Colonic mucosa (tissue), 4 donors: ENCODE measurements at regions not wholly inside any gene's neighbourhood (a gene's known extent, or its start where the extent isn't known, plus 50 kb on each side); places are given as distances from the start of the nearest gene placed in this dataset.

ENCODE experiments used
- DNase-seq: peaks from one replicate; pipeline ENCODE4 v3.0.0-alpha.2; 2020
- H3K27ac ChIP-seq: fragments of 200-600 bp; one replicate; pipeline ENCODE4 v1.8.0; 2021
- H3K27me3 ChIP-seq: fragments of 200-600 bp; one replicate; pipeline ENCODE4 v1.8.0; 2021
- H3K36me3 ChIP-seq: fragments of 200-600 bp; one replicate; pipeline ENCODE4 v1.8.0; 2021
- H3K4me1 ChIP-seq: fragments of 200-600 bp; one replicate; pipeline ENCODE4 v1.8.0; 2021; ENCODE audit warnings: mild to moderate bottlenecking
- H3K4me3 ChIP-seq: fragments of 200-600 bp; one replicate; pipeline ENCODE4 v1.8.0; 2021
- H3K9ac ChIP-seq, 2 donors: one replicate each; pipeline ENCODE4 v1.7.0; 2013; ENCODE audit warnings: control low read depth in 2 of 2, low read depth in 2 of 2, low read length in 2 of 2
- H3K9me3 ChIP-seq: fragments of 200-600 bp; one replicate; pipeline ENCODE4 v1.8.0; 2021
- intact Hi-C: fragments of 100-400 bp; cut with DNase I; formaldehyde crosslinking; loops from one replicate; pipeline ENCODE4 v1.14.1; 2022
- TF ChIP-seq, protein P1 (sequence below): fragments of 200-600 bp; IDR thresholded peaks from one replicate; pipeline ENCODE4 v1.8.0; 2022; ENCODE audit warnings: antibody characterized with exemption, mild to moderate bottlenecking
- donor health status: healthy.
- donor health status: DM: no; HTN: no; CAD: no.
- donor health status: DM: no; HTN: no; CAD: no.

- Histone ChIP-seq H3K4me1 (no peaks in the 10 kb centered on the region), H3K9ac (no peak overlapping the region), H3K27me3 (no peaks in the 10 kb centered on the region), H3K4me3 (no peak overlapping the region), H3K36me3 (no peaks in the 10 kb centered on the region), H3K27ac (no peak overlapping the region), H3K9me3 (no peaks in the 10 kb centered on the region)
- intact Hi-C loops, result no loop called here
- TF ChIP-seq, protein P1, sequence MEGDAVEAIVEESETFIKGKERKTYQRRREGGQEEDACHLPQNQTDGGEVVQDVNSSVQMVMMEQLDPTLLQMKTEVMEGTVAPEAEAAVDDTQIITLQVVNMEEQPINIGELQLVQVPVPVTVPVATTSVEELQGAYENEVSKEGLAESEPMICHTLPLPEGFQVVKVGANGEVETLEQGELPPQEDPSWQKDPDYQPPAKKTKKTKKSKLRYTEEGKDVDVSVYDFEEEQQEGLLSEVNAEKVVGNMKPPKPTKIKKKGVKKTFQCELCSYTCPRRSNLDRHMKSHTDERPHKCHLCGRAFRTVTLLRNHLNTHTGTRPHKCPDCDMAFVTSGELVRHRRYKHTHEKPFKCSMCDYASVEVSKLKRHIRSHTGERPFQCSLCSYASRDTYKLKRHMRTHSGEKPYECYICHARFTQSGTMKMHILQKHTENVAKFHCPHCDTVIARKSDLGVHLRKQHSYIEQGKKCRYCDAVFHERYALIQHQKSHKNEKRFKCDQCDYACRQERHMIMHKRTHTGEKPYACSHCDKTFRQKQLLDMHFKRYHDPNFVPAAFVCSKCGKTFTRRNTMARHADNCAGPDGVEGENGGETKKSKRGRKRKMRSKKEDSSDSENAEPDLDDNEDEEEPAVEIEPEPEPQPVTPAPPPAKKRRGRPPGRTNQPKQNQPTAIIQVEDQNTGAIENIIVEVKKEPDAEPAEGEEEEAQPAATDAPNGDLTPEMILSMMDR, result no peak
- DNase-seq, result no peak
These were observed 477.9 kb downstream of the TSN start for GRCh38 chr2:122233372-122233771.

DNA sequence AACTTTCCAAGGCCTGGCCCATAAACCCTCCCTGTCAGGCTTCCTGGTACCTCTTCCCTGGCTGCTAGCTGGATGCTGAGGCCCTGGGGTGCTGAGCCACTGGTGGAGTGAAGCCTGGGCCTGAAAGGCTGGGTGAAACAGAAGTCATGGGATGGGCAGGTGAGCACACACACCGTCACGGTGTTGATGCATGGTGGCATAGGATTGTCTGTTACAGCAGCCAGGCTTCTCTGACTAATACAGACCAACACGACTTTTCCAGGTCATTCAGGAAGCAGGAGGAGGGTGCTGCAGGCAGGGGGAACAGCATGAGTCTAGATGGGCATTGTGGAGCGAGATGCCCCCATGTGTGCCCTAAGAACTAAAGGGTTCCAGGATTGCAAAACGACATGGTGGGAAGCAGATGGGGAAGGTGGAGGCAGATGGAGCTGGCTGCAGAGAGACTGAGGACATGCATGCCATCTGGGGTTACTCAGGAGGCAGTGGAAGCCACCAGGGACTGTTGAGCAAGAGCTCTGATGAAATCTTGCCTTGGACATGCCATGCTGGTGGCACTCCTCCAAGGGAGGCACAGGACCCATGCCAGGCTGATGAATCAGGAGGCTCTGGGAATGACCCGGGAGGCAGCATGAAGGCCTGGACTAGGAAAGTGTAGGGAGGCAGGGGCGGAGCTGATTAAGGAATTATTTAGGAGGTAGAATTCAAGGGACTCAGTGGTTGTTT, 480.9 kb downstream of the TSN start:
- no peaks in the 10 kb centered on the region for H3K36me3 ChIP-seq
- H3K4me3 ChIP-seq, result no peak overlapping the region
- no peak overlapping the region for H3K9ac ChIP-seq
- no peak overlapping the region for H3K27ac ChIP-seq
- TF ChIP-seq, protein P1, result no peak
- DNase-seq, result no peak
- H3K27me3 ChIP-seq, result no peaks in the 10 kb centered on the region
- no peaks in the 10 kb centered on the region for H3K9me3 ChIP-seq
- intact Hi-C loops, result no loop called here
- no peaks in the 10 kb centered on the region for H3K4me1 ChIP-seq

GRCh38 chr2:122236925-122237324, 481.5 kb downstream of the TSN start:
- DNase-seq, result no peak
- Histone ChIP-seq H3K27me3 (no peaks in the 10 kb centered on the region), H3K4me1 (no peaks in the 10 kb centered on the region), H3K4me3 (no peak overlapping the region), H3K9ac (no peak overlapping the region), H3K36me3 (no peaks in the 10 kb centered on the region), H3K9me3 (no peaks in the 10 kb centered on the region), H3K27ac (no peak overlapping the region)
- intact Hi-C loops, result no loop called here
- TF ChIP-seq, protein P1, result no peak

GRCh38 chr2:122237450-122237849, 482.0 kb downstream of the TSN start:
- TF ChIP-seq, protein P1, result no peak
- Histone ChIP-seq H3K27ac (no peak overlapping the region), H3K9me3 (no peaks in the 10 kb centered on the region), H3K27me3 (no peaks in the 10 kb centered on the region), H3K9ac (no peak overlapping the region), H3K4me3 (no peak overlapping the region), H3K36me3 (no peaks in the 10 kb centered on the region), H3K4me1 (no peaks in the 10 kb centered on the region)
- DNase-seq, result no peak
- intact Hi-C loops, result no loop called here

DNA sequence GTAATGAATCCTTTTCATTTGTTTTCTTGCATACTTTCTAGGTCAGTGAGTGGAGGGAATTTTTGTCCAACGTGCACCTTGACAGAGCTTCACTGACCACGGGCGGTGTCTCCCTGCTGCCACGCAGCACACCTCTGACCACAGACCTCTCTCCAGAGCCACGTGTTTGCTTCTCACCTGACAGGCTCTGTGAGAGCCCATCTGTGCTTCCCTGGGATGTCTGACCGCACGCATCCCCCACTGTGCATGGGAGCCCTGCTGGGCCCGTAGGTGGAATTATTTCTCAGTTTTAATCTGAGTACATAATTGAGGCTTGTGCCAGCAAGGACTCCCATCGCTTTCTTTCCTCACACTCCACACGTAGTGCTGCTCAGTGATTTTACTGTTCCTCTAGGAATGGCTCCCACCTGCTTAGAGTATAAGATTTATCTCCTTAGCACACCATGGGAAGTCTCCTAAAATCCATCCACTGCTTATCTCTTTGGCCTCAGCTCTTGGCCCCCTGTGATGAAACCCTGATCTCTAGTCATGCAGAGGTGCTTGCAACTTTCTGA, 482.6 kb downstream of the TSN start:
- Histone ChIP-seq H3K36me3 (no peaks in the 10 kb centered on the region), H3K9me3 (no peaks in the 10 kb centered on the region), H3K4me1 (no peaks in the 10 kb centered on the region), H3K4me3 (no peak overlapping the region), H3K9ac (no peak overlapping the region), H3K27ac (no peak overlapping the region), H3K27me3 (no peaks in the 10 kb centered on the region)
- no peak for DNase-seq
- intact Hi-C loops, result no loop called here
- TF ChIP-seq, protein P1, result no peak
